ENCODE measurements at regions not wholly inside any gene's neighbourhood (a gene's known extent, or its start where the extent isn't known, plus 50 kb on each side); places are given as distances from the start of the nearest gene placed in this dataset.

DNA sequence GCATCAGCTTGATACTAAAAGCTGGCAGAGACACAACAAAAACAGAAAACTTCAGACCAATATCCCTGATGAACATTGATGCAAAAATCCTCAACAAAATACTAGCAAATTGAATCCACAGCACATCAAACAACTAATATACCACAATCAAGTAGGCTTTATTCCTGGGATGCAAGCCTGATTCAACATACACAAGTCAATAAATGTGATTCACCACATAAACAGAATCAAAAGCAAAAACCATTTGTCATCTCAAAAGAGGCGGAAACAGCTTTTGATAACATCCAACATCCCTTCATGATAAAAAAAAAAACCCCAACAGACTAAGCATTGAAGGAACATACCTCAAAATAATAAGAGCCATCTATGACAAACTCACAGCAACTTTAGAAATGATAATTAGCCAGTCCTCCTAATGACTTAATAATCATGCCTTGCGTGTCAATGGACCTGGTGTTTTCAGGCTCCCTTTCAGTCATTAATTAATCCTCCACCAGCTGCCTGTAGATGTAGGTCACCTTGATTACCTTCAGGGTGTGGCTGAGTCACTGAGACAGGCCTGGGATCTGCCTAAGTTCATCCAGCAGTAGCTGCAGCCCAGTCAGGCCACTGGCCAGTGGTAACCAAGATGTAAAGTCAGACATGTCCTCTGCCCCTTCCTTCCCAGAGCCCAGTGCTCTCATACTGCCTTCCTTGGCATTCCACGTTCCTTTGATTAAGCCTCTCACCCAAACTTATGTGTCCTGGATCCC is 109.8 kb downstream of the EHF start:
- Histone ChIP-seq H3K27me3 (peaks cover 0 to 4% (median 0%) of the 10 kb centered on the region in 9 donors), H3K4me3 (no peak overlapping the region), H3K4me1 (no peaks in the 10 kb centered on the region), H3K36me3 (no peaks in the 10 kb centered on the region), H3K9me3 (no peaks in the 10 kb centered on the region), H3K27ac (no peak overlapping the region)
- intact Hi-C loops (cut with DNase I): no loop called here
- ATAC-seq: no peak
- TF ChIP-seq POLR2A (IDR thresholded peaks at IDR 0.05) (no peak), CTCF (IDR thresholded peaks at IDR 0.05) (no peak)
- no peak for DNase-seq
- 76 to 84% (median 82%) methylated on average over 3 of the region's 3 CpGs for WGBS, 4 donors

- Histone ChIP-seq H3K36me3 (no peaks in the 10 kb centered on the region), H3K27me3 (peaks cover 0 to 4% (median 0%) of the 10 kb centered on the region in 9 donors), H3K4me1 (no peaks in the 10 kb centered on the region), H3K27ac (no peak overlapping the region), H3K4me3 (no peak overlapping the region), H3K9me3 (peaks cover 0 to 4% (median 0%) of the 10 kb centered on the region in 12 donors)
- intact Hi-C loops (cut with DNase I): no loop called here
- ATAC-seq: no peak
- no peak for TF ChIP-seq CTCF (IDR thresholded peaks at IDR 0.05)
- no peak for TF ChIP-seq POLR2A (IDR thresholded peaks at IDR 0.05)
- DNase-seq: no peak
Measured at GRCh38 chr11:34728609-34729008, 107.7 kb downstream of the EHF start.

DNA sequence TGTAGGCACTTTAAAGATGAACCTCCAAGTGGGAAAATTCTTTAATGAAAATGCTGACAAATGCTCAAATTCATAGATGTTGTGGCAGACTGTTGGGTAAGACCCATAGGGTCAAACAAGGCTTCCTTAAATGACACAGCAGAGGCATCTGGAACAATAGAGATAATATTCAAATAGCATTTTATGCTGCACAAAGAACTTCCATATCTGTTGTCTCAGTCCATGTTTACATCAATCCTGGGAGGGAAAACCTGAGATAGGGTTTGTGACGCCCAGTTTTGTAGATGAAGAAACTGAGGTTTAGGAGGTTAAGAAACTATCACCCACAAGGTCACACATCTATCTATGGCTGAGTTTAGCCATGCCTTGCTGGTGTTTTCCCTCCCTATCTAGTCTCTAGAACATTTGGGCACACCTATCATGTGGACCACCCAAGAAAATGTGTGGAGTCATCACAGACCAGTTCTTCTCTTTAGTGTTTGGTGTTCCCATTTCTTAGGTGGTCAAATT is 106.4 kb downstream of the EHF start:
- TF ChIP-seq POLR2A (IDR thresholded peaks at IDR 0.05): no peak
- TF ChIP-seq CTCF (IDR thresholded peaks at IDR 0.05): no peak
- Histone ChIP-seq H3K27me3 (peaks cover 0 to 3% (median 0%) of the 10 kb centered on the region in 9 donors), H3K27ac (no peak overlapping the region), H3K4me3 (no peak overlapping the region), H3K4me1 (no peaks in the 10 kb centered on the region), H3K36me3 (no peaks in the 10 kb centered on the region), H3K9me3 (peaks cover 0 to 4% (median 0%) of the 10 kb centered on the region in 12 donors)
- DNase-seq: no peak
- no peak for ATAC-seq
- 62 to 80% (median 69%) methylated on average over 1 of the region's 1 CpG for WGBS, 4 donors
- intact Hi-C loops (cut with DNase I): no loop called here

DNA sequence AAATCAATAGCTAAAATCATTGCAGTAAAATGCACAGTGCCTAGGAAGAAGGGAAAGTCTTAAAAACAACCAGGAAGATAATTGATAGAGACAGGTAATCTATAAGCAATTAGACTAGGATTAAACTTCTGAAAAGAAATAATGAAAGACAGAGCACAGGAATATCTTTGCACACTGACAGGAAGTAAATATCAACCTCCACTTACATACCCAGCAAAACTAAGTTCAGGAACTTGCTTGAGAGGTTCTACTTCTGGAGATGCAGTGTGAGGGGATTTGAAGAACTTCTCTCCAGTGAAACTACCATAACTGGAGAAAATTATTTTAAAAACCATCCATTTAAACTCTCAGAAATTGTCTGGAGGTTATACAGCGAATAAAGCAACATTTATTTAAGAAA is 104.1 kb downstream of the EHF start:
- Histone ChIP-seq H3K4me3 (no peak overlapping the region), H3K36me3 (no peaks in the 10 kb centered on the region), H3K9me3 (peaks cover 0 to 4% (median 0%) of the 10 kb centered on the region in 12 donors), H3K27me3 (peaks cover 0 to 3% (median 0%) of the 10 kb centered on the region in 9 donors), H3K27ac (no peak overlapping the region), H3K4me1 (no peaks in the 10 kb centered on the region)
- intact Hi-C loops (cut with DNase I): no loop called here
- 56 to 78% (median 64%) methylated on average over 1 of the region's 1 CpG for WGBS, 4 donors
- TF ChIP-seq POLR2A (IDR thresholded peaks at IDR 0.05): no peak
- TF ChIP-seq CTCF (IDR thresholded peaks at IDR 0.05): no peak
- DNase-seq (no peak), ATAC-seq (no peak)

Data from heart left ventricle (tissue), 16 donors.